Neural cell (in vitro differentiated cells): ENCODE measurements at regions not wholly inside any gene's neighbourhood (a gene's known extent, or its start where the extent isn't known, plus 50 kb on each side); places are given as distances from the start of the nearest gene placed in this dataset.

Experiments
- H2AFZ ChIP-seq: fragments of 200-600, 300-800 bp; sonication (generic), shearing (Covaris generic); 2 replicates; pipeline ENCODE4 v1.6.0; 2014; ENCODE audit warnings: low read depth, mild to moderate bottlenecking, antibody characterized with exemption, low read length, moderate library complexity
- H3F3A ChIP-seq: fragments of 200-600 bp; shearing (Covaris generic); 2 replicates; pipeline ENCODE4 v1.6.1; 2016; ENCODE audit warnings: mild to moderate bottlenecking, moderate library complexity, mixed read lengths, antibody characterized with exemption, low read length; ENCODE audit not compliant: insufficient read depth, poor library complexity, severe bottlenecking
- H3K27ac ChIP-seq: fragments of 200-600, 300-800 bp; sonication (generic), shearing (Covaris generic); 2 replicates; pipeline ENCODE4 v1.5.1; 2014; ENCODE audit warnings: mild to moderate bottlenecking, low read length, moderate library complexity
- H3K27me3 ChIP-seq: fragments of 300-800, 200-600 bp; sonication (generic), shearing (Covaris generic); 2 replicates; pipeline ENCODE4 v1.6.0; 2014; ENCODE audit warnings: mild to moderate bottlenecking, low read depth, low read length, moderate library complexity; ENCODE audit not compliant: insufficient read depth
- H3K36me3 ChIP-seq: fragments of 300-800, 200-600 bp; sonication (generic), shearing (Covaris generic); 2 replicates; pipeline ENCODE4 v1.5.1; 2014; ENCODE audit warnings: mild to moderate bottlenecking, antibody characterized with exemption, low read length, moderate library complexity; ENCODE audit not compliant: insufficient read depth
- H3K4me2 ChIP-seq: fragments of 300-800, 200-600 bp; sonication (generic), shearing (Covaris generic); 2 replicates; pipeline ENCODE4 v1.6.0; 2014; ENCODE audit warnings: mild to moderate bottlenecking, low read length
- H3K4me3 ChIP-seq: fragments of 300-800, 200-600 bp; sonication (generic), shearing (Covaris generic); 2 replicates; pipeline ENCODE4 v1.5.1; 2014; ENCODE audit warnings: mild to moderate bottlenecking, low read length, moderate library complexity
- H3K79me2 ChIP-seq: fragments of 200-600 bp; shearing (Covaris generic); replicated peaks from 2 replicates; pipeline ENCODE4 v1.6.0; 2014; ENCODE audit warnings: mild to moderate bottlenecking, low read length, moderate library complexity; ENCODE audit not compliant: insufficient read depth
- H3K9ac ChIP-seq: fragments of 300-800, 200-600 bp; sonication (generic), shearing (Covaris generic); 2 replicates; pipeline ENCODE4 v1.6.1; 2016; ENCODE audit warnings: mild to moderate bottlenecking, low read length, mixed read lengths
- H3K9me2 ChIP-seq: fragments of 200-600 bp; shearing (Covaris generic); 2 replicates; pipeline ENCODE4 v1.6.1; 2016; ENCODE audit warnings: mild to moderate bottlenecking, low read length, mixed read lengths; ENCODE audit not compliant: insufficient read depth
- H3K9me3 ChIP-seq: fragments of 200-600, 300-800 bp; sonication (generic), shearing (Covaris generic); 2 replicates; pipeline ENCODE4 v1.6.1; 2016; ENCODE audit warnings: mild to moderate bottlenecking, mixed run types, low read length, moderate library complexity, mixed read lengths
- H4K20me1 ChIP-seq: fragments of 200-600 bp; shearing (Covaris generic); 2 replicates; pipeline ENCODE4 v1.6.1; 2016; ENCODE audit warnings: mild to moderate bottlenecking, mixed run types; ENCODE audit not compliant: insufficient read depth
- CTCF ChIP-seq: fragments of 450-650 bp; IDR thresholded peaks from 2 replicates; pipeline ENCODE4 v1.5.1; 2014; ENCODE audit warnings: antibody characterized with exemption, mild to moderate bottlenecking, moderate library complexity; ENCODE audit not compliant: poor library complexity, severe bottlenecking
- EP300 ChIP-seq: fragments of 450-650 bp; conservative IDR thresholded peaks from 2 replicates; pipeline ENCODE4 v1.6.1; 2014; ENCODE audit warnings: antibody characterized with exemption, mild to moderate bottlenecking, moderate library complexity; ENCODE audit not compliant: poor library complexity, severe bottlenecking
- EZH2 ChIP-seq: fragments of 200-600, 300-800 bp; shearing (Covaris generic), sonication (generic); IDR thresholded peaks from 2 replicates; pipeline ENCODE4 v1.6.1; 2014; ENCODE audit warnings: antibody characterized with exemption, low read length, borderline replicate concordance, mild to moderate bottlenecking; ENCODE audit not compliant: insufficient read depth, poor library complexity, severe bottlenecking
- MXI1 ChIP-seq: fragments of 450-650 bp; conservative IDR thresholded peaks from 2 replicates; pipeline ENCODE4 v1.6.1; 2014; ENCODE audit warnings: antibody characterized with exemption, mild to moderate bottlenecking; ENCODE audit not compliant: poor library complexity, severe bottlenecking
- POLR2AphosphoS5 ChIP-seq: IDR thresholded peaks from 2 replicates; pipeline ENCODE4 v1.6.1; 2012
- RAD21 ChIP-seq: fragments of 450-650 bp; conservative IDR thresholded peaks from 2 replicates; pipeline ENCODE4 v1.6.1; 2014; ENCODE audit warnings: antibody characterized with exemption, mild to moderate bottlenecking, moderate library complexity
- REST ChIP-seq: IDR thresholded peaks from 2 replicates; pipeline ENCODE4 v1.6.1; 2012; ENCODE audit warnings: borderline replicate concordance
- SMC3 ChIP-seq: fragments of 450-650 bp; conservative IDR thresholded peaks from 2 replicates; pipeline ENCODE4 v1.6.1; 2014; ENCODE audit warnings: antibody characterized with exemption, mild to moderate bottlenecking, moderate library complexity; ENCODE audit not compliant: poor library complexity
- TAF1 ChIP-seq: IDR thresholded peaks from 2 replicates; pipeline ENCODE4 v1.6.1; 2012; ENCODE audit warnings: low read depth

GRCh38 chr7:106169821-106170610 is 57.9 kb upstream of the SYPL1 start:
- Histone ChIP-seq H3K36me3 (no peaks in the 10 kb centered on the region), H3K4me2 (no peak overlapping the region), H3K9ac (no peak overlapping the region), H2AFZ (no peak overlapping the region), H3K9me2 (no peaks in the 10 kb centered on the region), H4K20me1 (no peaks in the 10 kb centered on the region), H3K79me2 (no peaks in the 10 kb centered on the region), H3K9me3 (no peaks in the 10 kb centered on the region), H3K4me3 (no peak overlapping the region), H3F3A (no peaks in the 10 kb centered on the region), H3K27me3 (no peaks in the 10 kb centered on the region), H3K27ac (no peak overlapping the region)
- TF ChIP-seq REST (no peak), POLR2AphosphoS5 (no peak), CTCF (no peak), EP300 (no peak), SMC3 (no peak), MXI1 (no peak), EZH2 (no peak), TAF1 (no peak), RAD21 (no peak)

- Histone ChIP-seq H4K20me1 (no peaks in the 10 kb centered on the region), H3K4me3 (no peak overlapping the region), H2AFZ (no peak overlapping the region), H3K27me3 (no peaks in the 10 kb centered on the region), H3K9me3 (no peaks in the 10 kb centered on the region), H3F3A (no peaks in the 10 kb centered on the region), H3K9me2 (no peaks in the 10 kb centered on the region), H3K36me3 (no peaks in the 10 kb centered on the region), H3K79me2 (no peaks in the 10 kb centered on the region), H3K27ac (no peak overlapping the region), H3K4me2 (no peak overlapping the region), H3K9ac (no peak overlapping the region)
- TF ChIP-seq CTCF (no peak), RAD21 (no peak), EP300 (no peak)
Measured at GRCh38 chr7:106167439-106168136, 55.5 kb upstream of the SYPL1 start.
